ENCODE measurements at regions not wholly inside any gene's neighbourhood (a gene's known extent, or its start where the extent isn't known, plus 50 kb on each side); places are given as distances from the start of the nearest gene placed in this dataset.

DNA sequence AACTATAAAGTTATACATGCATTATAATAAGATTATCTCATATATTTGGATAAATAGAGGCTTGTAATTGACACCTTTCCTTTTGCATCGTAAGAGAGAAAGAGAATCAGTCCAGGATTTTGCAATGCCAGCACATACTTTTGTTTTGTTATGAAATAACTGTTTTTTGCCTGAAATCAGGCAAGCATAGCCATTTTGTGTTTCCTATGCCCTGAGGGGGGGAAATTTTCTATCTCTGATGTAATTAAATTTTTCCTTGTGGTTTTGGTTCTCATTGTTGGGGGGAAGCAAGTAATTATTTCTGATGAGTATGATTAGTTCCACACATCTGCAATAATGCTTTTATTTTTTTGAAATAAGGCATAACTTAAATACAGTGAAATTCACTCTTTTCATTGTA is 229.4 kb downstream of the NDFIP2 start:
- no peaks in the 10 kb centered on the region for H3K9me3 ChIP-seq (ENCODE audit: control insufficient read depth, low read length)
- no peak overlapping the region for H3K9ac ChIP-seq (ENCODE audit: extremely low read depth, low read length, poor library complexity, severe bottlenecking)
- Mint-ChIP-seq H3K4me1 (no peaks in the 10 kb centered on the region), H3K27me3 (ENCODE audit: insufficient read depth) (no peaks in the 10 kb centered on the region), H3K27ac (no peak overlapping the region), H3K9me3 (no peaks in the 10 kb centered on the region), H3K4me3 (no peak overlapping the region), H3K36me3 (ENCODE audit: low read depth) (no peaks in the 10 kb centered on the region)
- H3K36me3 ChIP-seq (ENCODE audit: control insufficient read depth, insufficient read depth, low read length), result no peaks in the 10 kb centered on the region
- no peaks in the 10 kb centered on the region for H3K27me3 ChIP-seq (ENCODE audit: control insufficient read depth, insufficient read depth, low read length, poor library complexity, severe bottlenecking)
- no peak overlapping the region for H3K27ac ChIP-seq (ENCODE audit: low read depth, low read length)
- DNase-seq, result no peak
- H3K4me1 ChIP-seq (ENCODE audit: control insufficient read depth, insufficient read depth, low read length), result no peaks in the 10 kb centered on the region
- 95% methylated on average over 1 of the region's 1 CpG; no CpG with 5 or more reads in 1 of the 2 experiments for WGBS, 2 experiments (ENCODE audit: insufficient coverage in 1 of 2, insufficient read length in 1 of 2)
- H3K4me3 ChIP-seq (ENCODE audit: low read length), result no peak overlapping the region
- TF ChIP-seq, protein P1, sequence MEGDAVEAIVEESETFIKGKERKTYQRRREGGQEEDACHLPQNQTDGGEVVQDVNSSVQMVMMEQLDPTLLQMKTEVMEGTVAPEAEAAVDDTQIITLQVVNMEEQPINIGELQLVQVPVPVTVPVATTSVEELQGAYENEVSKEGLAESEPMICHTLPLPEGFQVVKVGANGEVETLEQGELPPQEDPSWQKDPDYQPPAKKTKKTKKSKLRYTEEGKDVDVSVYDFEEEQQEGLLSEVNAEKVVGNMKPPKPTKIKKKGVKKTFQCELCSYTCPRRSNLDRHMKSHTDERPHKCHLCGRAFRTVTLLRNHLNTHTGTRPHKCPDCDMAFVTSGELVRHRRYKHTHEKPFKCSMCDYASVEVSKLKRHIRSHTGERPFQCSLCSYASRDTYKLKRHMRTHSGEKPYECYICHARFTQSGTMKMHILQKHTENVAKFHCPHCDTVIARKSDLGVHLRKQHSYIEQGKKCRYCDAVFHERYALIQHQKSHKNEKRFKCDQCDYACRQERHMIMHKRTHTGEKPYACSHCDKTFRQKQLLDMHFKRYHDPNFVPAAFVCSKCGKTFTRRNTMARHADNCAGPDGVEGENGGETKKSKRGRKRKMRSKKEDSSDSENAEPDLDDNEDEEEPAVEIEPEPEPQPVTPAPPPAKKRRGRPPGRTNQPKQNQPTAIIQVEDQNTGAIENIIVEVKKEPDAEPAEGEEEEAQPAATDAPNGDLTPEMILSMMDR (conservative IDR thresholded peaks at IDR 0.05), result no peak

DNA sequence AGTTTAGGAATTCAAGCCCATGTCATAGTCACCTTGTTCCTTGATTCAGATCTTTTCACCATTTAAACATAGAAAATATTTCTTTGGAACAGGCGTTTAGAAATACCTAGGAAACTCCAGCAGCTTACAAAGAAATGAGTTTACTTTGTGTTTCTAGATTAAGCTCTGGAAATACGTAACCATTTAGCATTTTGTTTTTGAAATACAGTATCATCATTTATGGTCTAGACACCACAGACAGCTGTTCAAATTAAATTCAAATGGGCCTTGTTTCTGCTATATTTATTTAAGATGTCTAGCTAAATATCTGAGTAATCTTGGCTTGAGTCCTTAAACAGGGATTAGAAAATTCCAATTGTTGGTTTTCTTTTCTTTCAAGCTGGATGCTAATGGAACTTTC is 228.5 kb downstream of the NDFIP2 start:
- WGBS, 2 experiments (ENCODE audit: insufficient coverage in 1 of 2, insufficient read length in 1 of 2), result 93% methylated on average over 2 of the region's 2 CpGs; no CpG with 5 or more reads in 1 of the 2 experiments
- H3K4me3 Mint-ChIP-seq, result no peak overlapping the region
- H3K27me3 ChIP-seq (ENCODE audit: control insufficient read depth, insufficient read depth, low read length, poor library complexity, severe bottlenecking), result no peaks in the 10 kb centered on the region
- H3K27ac ChIP-seq (ENCODE audit: low read depth, low read length), result no peak overlapping the region
- H3K4me1 Mint-ChIP-seq, result no peaks in the 10 kb centered on the region
- H3K9me3 Mint-ChIP-seq, result no peaks in the 10 kb centered on the region
- no peak overlapping the region for H3K9ac ChIP-seq (ENCODE audit: extremely low read depth, low read length, poor library complexity, severe bottlenecking)
- TF ChIP-seq, protein P1 (conservative IDR thresholded peaks at IDR 0.05), result no peak
- H3K4me1 ChIP-seq (ENCODE audit: control insufficient read depth, insufficient read depth, low read length), result no peaks in the 10 kb centered on the region
- no peaks in the 10 kb centered on the region for H3K36me3 ChIP-seq (ENCODE audit: control insufficient read depth, insufficient read depth, low read length)
- no peaks in the 10 kb centered on the region for H3K9me3 ChIP-seq (ENCODE audit: control insufficient read depth, low read length)
- no peak overlapping the region for H3K27ac Mint-ChIP-seq
- no peaks in the 10 kb centered on the region for H3K36me3 Mint-ChIP-seq (ENCODE audit: low read depth)
- H3K27me3 Mint-ChIP-seq (ENCODE audit: insufficient read depth), result no peaks in the 10 kb centered on the region
- no peak overlapping the region for H3K4me3 ChIP-seq (ENCODE audit: low read length)
- DNase-seq, result no peak

DNA sequence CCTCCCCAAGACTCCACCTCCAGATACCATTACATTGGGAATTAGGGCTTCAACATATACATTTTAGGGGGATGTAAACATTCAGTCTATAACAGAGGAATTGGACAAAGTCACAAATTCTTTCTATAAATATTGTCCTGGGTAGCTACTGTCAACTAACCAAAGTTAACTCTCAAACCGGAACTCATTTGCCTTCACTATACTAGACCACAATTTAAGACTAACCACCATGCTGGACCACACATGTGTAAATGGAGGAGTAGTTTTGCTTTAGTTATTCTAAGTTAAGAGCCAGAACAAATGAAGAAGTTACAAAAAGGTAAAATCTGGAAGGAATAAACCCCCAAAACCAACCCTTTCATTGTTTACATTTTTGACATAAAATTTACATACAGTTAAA is 222.8 kb downstream of the NDFIP2 start:
- 100% methylated on average over 1 of the region's 1 CpG; no CpG with 5 or more reads in 1 of the 2 experiments for WGBS, 2 experiments (ENCODE audit: insufficient coverage in 1 of 2, insufficient read length in 1 of 2)
- no peaks in the 10 kb centered on the region for H3K36me3 ChIP-seq (ENCODE audit: control insufficient read depth, insufficient read depth, low read length)
- no peak overlapping the region for H3K9ac ChIP-seq (ENCODE audit: extremely low read depth, low read length, poor library complexity, severe bottlenecking)
- H3K4me3 ChIP-seq (ENCODE audit: low read length), result no peak overlapping the region
- H3K27ac Mint-ChIP-seq, result no peak overlapping the region
- H3K9me3 Mint-ChIP-seq, result no peaks in the 10 kb centered on the region
- no peaks in the 10 kb centered on the region for H3K4me1 ChIP-seq (ENCODE audit: control insufficient read depth, insufficient read depth, low read length)
- no peaks in the 10 kb centered on the region for H3K4me1 Mint-ChIP-seq
- H3K27me3 Mint-ChIP-seq (ENCODE audit: insufficient read depth), result no peaks in the 10 kb centered on the region
- no peaks in the 10 kb centered on the region for H3K36me3 Mint-ChIP-seq (ENCODE audit: low read depth)
- TF ChIP-seq, protein P1 (conservative IDR thresholded peaks at IDR 0.05), result no peak
- H3K27me3 ChIP-seq (ENCODE audit: control insufficient read depth, insufficient read depth, low read length, poor library complexity, severe bottlenecking), result no peaks in the 10 kb centered on the region
- no peaks in the 10 kb centered on the region for H3K9me3 ChIP-seq (ENCODE audit: control insufficient read depth, low read length)
- no peak overlapping the region for H3K4me3 Mint-ChIP-seq
- no peak overlapping the region for H3K27ac ChIP-seq (ENCODE audit: low read depth, low read length)
- no peak for DNase-seq
